Cerebellar cortex (tissue), 1 donor: ENCODE measurements at regions not wholly inside any gene's neighbourhood (a gene's known extent, or its start where the extent isn't known, plus 50 kb on each side); places are given as distances from the start of the nearest gene placed in this dataset.
"Not testable (repeated sequence)": the region's sequence is repeated elsewhere in the genome, so short reads cannot be mapped to it uniquely, and the experiment has no call there.

Source experiments
- DNase-seq: peaks from one replicate; pipeline ENCODE4 v3.0.0-alpha.2; 2015; ENCODE audit warnings: low spot score

GRCh38 chr12:107144441-107144840 lies 51.1 kb upstream of the CRY1 start:
- DNase-seq, result no peak

DNA sequence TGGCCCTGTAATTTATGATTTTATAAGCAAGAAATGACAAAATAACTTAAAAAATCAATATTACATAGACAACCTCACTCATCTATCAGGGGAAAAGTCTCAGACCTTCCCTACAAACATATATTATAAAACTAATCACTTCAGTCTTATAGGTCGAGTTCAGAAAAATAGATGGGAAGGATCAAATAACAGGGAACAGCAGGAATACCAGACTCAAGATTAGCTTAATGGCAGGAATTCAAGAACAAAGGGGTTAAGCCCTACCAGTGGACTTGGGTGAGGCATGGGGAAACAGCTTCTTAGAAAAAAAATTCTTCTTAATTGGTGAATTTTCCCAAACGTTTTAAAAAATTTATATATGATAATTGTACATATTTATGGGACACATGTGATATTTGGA lies 51.6 kb upstream of the CRY1 start:
- DNase-seq, result no peak

DNA sequence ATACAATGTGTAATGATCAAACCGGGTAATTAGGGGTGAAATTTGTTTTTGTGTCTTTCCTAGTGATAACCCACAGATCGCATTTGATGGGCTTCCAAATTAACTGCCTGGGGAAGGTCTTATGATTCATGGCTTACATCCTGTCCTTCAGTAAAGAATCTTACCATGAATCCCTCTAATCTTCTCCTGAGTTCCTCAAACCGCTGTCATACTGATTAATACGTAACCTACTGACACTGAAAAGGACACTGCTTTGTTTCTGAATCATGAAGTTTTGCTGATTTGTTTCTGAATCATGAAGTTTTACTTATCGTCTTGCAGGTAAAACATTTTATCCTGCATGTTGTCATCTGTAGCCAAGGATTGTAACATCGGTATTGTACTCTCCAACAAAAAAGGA lies 52.0 kb upstream of the CRY1 start:
- DNase-seq, result no peak

DNA sequence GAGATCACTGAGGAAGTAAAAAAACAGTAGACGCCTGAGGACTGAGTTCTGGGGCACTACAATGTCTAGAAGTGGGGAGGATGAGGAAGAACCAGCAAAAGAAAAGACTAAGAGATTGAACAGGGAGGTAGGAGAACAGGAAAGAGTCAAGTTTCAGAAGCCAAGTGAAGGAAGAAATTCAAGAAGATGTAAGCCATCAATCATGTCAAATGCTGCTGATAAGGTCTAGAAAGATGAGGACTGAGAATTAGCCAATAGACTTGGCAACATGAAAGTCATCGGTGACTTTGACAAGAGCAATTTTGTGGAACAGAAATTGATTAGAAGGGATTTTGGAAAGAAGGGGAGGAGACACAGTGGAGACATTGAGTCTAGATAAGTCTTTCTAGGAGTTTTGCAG lies 54.8 kb upstream of the CRY1 start:
- no peak for DNase-seq

DNA sequence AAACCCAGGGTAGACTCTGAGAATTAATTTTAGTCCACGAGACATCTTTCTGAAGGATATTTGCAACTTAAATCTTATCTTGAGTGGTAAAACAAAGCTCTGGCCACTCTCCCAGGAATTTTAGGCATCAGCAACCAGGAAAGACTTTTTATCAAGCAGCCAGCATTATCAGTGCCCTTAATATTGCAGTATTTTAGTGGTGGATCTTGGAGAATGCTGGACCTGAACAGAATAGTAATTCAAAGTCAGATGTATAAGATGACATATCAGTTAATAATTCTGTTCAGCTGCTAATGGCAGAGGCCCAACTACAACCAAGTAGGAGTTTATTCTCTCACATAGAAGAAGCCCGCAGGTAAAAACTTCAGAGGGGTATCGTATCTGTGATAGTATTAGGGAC lies 59.0 kb upstream of the CRY1 start:
- DNase-seq, result no peak

- DNase-seq, result no peak
These were observed 66.1 kb upstream of the CRY1 start for GRCh38 chr12:107159384-107159900.

DNA sequence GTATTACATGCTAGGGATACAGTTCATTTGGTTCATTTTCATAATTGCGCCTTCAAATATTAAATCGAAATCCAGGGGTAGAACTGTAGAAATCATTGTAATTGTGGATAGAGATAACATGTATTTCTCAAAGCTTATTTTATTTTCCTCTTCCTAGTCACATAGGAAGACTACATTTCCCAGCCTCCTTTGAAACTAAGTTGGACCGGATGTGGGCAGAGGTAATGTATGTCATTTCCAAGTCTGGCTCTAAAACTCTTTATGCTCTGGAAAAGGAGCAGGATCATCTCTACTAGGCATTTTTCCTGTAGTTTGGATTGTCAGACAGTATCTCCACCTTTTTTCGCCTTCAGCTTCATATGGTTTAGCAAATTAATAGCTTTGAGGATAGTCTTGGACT lies 70.1 kb upstream of the CRY1 start:
- no peak for DNase-seq

- no peak for DNase-seq
These were observed 71.0 kb upstream of the CRY1 start for GRCh38 chr12:107164392-107164791.

DNA sequence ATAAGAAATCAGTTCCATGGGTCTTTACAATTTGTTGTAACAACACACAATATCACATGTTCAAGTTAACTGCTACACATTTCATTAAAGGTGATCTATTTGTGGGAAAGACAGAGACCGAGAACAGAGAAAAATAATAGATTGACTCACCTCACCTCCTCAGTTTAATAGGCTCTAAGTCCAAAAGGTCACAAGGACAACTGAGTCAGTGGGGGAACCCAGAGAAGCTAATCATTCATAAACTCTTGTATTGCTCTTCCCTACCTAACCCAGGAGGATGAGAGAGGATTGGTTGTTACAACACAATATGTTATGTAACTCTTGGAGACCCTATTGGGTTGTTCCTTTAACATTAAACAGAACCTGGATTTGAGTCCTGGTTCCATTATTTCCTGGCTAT lies 72.2 kb upstream of the CRY1 start:
- no peak for DNase-seq

- DNase-seq, result no peak
These were observed 74.4 kb upstream of the CRY1 start for GRCh38 chr12:107167756-107168155.

- DNase-seq, result no peak
These were observed 75.9 kb upstream of the CRY1 start for GRCh38 chr12:107169200-107169599.

GRCh38 chr12:107178776-107179175 lies 85.4 kb upstream of the CRY1 start:
- DNase-seq, result no peak

GRCh38 chr12:107179871-107180270 lies 86.5 kb upstream of the CRY1 start:
- DNase-seq, result no peak

GRCh38 chr12:107180272-107180671 lies 86.9 kb upstream of the CRY1 start:
- no peak for DNase-seq

- no peak for DNase-seq
These were observed 91.1 kb upstream of the CRY1 start for GRCh38 chr12:107184359-107184930.

GRCh38 chr12:107196681-107197080 lies 103.3 kb upstream of the CRY1 start:
- DNase-seq, result no peak

GRCh38 chr12:107200394-107200793 lies 107.0 kb upstream of the CRY1 start:
- DNase-seq, result no peak

DNA sequence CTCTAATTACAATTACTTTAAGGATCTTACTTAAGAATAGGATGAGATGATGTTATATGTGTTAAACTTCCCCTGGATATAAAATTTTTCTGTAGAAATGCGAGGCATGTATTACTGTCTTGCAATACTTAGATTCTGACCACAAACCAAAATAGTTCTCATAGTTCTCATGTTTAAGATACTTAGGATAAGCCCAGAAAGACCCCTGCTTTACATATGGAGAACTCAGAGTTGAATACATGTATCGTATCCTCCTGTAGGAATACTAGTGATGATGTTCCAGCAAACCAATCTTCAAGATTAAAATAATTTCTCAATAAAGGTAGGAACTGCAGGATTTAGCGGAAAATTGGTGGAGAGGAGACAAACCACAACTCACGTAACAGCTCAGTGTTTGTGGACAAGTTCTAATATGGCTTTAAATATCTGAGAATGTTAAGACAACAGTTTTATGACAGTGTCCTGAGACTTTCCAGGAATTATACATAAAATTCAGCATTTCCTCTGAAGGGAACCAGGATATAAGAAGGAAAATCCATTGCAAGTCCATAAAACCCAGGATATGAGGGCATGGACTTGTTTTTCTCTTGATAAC lies 114.7 kb upstream of the CRY1 start:
- no peak for DNase-seq

DNA sequence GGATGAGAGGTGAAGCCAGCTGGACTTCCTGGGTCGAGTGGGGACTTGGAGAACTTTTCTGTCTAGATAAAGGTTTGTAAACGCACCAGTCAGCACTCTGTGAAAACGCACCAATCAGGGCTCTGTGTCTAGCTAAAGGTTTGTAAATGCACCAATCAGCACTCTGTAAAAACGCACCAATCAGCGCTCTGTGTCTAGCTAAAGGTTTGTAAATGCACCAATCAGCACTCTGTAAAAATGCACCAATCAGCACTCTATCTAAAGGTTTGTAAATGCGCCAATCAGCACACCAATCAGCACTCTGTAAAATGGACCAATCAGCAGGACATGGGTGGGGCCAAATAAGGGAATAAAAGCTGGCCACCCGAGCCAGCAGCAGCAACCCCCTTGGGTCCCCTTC lies 116.4 kb upstream of the CRY1 start:
- DNase-seq, result not testable (repeated sequence)

DNA sequence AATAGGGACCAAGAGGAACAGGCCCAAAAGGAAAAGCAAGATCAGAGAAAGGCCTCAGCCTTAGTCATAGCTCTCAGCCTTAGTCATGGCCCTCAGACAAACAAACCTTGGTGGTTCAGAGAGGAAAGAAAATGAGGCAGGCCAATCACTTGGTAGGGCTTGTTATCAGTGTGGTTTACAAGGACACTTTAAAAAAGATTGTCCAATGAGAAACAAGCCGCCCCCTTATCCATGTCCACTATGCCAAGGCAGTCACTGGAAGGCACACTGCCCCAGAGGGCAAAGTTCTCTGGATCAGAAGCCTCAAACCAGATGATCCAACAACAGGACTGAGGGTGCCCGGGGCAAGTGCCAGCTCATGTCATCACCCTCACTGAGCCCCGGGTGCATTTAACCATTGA lies 121.0 kb upstream of the CRY1 start:
- DNase-seq, result not testable (repeated sequence)

DNA sequence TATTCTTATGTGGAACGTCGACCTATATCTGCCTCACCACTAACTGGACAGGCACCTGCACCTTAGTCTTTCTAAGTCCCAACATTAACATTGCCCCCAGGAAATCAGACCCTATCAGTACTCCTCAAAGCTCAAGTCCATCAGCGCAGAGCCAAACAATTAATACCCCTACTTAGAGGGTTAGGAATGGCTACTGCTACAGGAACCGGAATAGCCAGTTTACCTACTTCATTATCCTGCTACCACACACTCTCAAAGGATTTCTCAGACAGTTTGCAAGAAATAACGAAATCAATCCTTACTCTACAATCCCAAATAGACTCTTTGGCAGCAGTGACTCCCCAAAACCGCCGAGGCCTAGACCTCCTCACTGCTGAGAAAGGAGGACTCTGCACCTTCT lies 123.1 kb upstream of the CRY1 start:
- DNase-seq, result not testable (repeated sequence)

- no peak for DNase-seq
These were observed 126.0 kb upstream of the CRY1 start for GRCh38 chr12:107219301-107219700.

- no peak for DNase-seq
These were observed 128.6 kb upstream of the CRY1 start for GRCh38 chr12:107221913-107222312.

DNA sequence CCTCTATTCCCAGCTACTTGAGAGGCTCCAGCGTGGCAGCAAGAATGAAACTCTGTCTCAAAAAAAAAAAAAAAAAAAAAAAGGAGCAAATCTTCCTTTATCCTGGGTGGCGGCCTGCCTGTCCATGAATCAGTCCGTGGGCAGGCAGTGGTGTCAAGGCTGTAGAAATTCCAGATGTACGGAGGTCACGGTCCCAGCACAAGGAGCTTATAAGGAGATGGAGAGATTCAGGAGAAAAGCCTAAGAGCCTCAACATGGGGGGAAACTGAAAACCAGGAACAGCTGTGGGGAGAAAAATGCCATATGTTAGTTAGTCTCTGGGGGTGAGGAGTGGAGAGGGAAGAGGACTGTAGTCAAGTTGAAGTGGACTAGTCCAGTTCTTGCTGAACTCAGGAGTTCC lies 130.5 kb upstream of the CRY1 start:
- DNase-seq, result no peak
